GM10248 (cell line): ENCODE measurements at regions not wholly inside any gene's neighbourhood (a gene's known extent, or its start where the extent isn't known, plus 50 kb on each side); places are given as distances from the start of the nearest gene placed in this dataset.
"Not testable (repeated sequence)": the region's sequence is repeated elsewhere in the genome, so short reads cannot be mapped to it uniquely, and the experiment has no call there.

ENCODE experiments used
- CTCF ChIA-PET: fragments of 300-600 bp; sonication (Branson Sonifier 250); formaldehyde crosslinking; extraction: SDS; loops from one replicate; lab custom pipeline; 2021; ENCODE audit warnings: antibody characterized with exemption; lab: Yijun Ruan, JAX
- POLR2A ChIA-PET: fragments of 350-650 bp; sonication (Branson Sonifier 250); formaldehyde crosslinking; extraction: SDS; loops from one replicate; lab custom pipeline; 2020; ENCODE audit warnings: antibody characterized with exemption; lab: Yijun Ruan, JAX
- DNase-seq: peaks from one replicate; pipeline ENCODE4 v3.0.0; 2012; ENCODE audit errors: extremely low spot score
- TF ChIP-seq, protein P1 (sequence below): IDR thresholded peaks from 2 replicates; pipeline ENCODE4 v1.5.1; 2012; ENCODE audit warnings: mild to moderate bottlenecking, low read depth; ENCODE audit errors: extremely low read depth, missing control alignments, control extremely low read depth

DNA sequence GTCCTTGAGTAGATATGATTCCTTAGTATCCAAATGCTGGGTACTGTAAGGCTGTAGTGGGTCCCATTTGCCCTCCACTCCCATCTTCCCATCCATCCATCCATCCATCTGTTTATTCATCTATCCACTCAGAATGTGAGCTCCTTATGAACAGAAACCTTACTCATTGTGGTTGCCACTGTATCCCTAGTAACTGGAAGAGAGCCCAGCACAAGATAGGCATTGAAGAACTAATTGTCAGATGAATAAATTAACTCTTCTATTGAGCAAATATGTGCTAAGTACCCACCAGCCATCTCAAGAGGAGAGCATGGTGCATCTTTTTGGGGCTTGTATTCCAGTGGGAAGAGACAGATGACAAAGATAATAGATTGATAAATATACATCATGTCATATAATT is 86.4 kb upstream of the SEZ6L start:
- TF ChIP-seq, protein P1, sequence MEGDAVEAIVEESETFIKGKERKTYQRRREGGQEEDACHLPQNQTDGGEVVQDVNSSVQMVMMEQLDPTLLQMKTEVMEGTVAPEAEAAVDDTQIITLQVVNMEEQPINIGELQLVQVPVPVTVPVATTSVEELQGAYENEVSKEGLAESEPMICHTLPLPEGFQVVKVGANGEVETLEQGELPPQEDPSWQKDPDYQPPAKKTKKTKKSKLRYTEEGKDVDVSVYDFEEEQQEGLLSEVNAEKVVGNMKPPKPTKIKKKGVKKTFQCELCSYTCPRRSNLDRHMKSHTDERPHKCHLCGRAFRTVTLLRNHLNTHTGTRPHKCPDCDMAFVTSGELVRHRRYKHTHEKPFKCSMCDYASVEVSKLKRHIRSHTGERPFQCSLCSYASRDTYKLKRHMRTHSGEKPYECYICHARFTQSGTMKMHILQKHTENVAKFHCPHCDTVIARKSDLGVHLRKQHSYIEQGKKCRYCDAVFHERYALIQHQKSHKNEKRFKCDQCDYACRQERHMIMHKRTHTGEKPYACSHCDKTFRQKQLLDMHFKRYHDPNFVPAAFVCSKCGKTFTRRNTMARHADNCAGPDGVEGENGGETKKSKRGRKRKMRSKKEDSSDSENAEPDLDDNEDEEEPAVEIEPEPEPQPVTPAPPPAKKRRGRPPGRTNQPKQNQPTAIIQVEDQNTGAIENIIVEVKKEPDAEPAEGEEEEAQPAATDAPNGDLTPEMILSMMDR, result no peak
- ChIA-PET CTCF (no interaction called here), POLR2A (no interaction called here)
- no peak for DNase-seq

DNA sequence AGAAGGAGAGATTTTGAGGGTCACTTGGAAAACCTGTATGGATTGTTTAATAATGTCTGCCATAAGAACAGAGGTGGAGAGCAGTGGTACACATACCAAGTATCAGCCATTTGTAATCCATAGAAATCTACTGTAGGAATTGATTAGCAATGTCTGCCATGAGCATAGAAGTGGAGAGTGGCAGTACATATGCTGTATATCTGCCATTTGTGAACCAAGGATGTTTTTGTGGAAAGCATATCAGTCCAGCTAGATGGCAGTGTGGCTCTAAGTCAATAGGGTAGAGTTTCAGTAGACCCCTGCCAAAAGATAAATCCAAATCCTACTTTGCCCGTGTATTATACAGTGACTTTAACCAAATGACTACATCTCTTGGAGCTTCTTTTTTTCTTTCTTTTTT is 82.9 kb upstream of the SEZ6L start:
- POLR2A ChIA-PET, result no interaction called here
- DNase-seq, result no peak
- TF ChIP-seq, protein P1, result no peak
- CTCF ChIA-PET, result interaction anchor here (1.2 kb wide), 1 partner anchor 22 kb away, joined by 3 read pairs; no protein-coding TSS in a partner anchor

DNA sequence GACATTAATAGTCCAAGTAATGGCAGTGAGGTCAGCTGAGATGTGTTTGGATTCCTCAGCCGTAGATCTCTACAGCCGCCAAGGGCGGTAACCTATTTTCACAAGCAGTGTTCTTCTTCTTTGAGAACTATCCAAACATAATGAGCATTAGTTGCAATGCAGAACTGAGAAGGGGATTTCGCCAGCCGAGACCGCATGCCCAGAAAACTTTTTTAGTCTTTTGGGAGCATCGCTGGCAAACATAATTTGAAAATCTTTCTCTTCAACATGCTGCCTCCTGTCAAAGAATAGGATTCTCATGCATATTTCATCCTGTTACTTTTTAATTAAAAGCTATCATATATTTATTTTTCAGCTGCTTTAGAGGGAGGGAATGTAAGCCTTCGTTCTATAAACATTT is 81.4 kb upstream of the SEZ6L start:
- TF ChIP-seq, protein P1, result no peak
- ChIA-PET CTCF (no interaction called here), POLR2A (no interaction called here)
- DNase-seq, result no peak

DNA sequence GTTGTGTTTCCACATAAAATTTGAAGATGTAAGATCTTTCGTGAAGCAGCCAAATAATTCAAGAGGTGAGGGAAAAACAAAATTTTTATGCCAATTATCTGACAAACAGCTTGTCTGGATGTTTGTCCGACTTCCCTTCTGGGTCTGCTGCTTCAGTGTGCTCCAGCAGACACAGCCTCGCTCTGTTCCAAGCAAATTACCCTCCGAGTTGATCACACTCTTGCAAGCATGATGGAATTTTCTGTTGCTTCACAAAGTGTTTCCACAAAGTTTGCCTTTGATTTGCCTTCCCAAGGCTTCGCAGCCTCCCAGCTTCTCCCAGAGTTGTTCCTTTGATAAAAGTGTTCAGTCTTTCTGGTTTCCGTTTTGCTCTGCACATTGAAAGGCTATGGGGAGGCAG is 78.4 kb upstream of the SEZ6L start:
- ChIA-PET CTCF (no interaction called here), POLR2A (no interaction called here)
- no peak for DNase-seq
- TF ChIP-seq, protein P1, result no peak

DNA sequence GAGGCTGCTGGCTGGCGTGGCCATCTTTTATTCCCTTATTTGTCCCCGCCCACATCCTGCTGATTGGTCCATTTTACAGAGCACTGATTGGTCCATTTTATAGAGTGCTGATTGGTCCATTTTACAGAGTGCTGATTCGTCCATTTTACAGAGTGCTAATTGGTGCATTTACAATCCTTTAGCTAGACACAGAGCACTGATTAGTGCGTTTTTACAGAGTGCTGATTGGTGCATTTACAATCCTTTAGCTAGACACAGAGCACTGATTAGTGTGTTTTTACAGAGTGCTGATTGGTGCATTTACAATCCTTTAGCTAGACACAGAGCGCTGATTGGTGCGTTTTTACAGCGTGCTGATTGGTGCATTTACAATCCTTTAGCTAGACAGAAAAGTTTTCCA is 74.8 kb upstream of the SEZ6L start:
- DNase-seq, CTCF ChIA-PET, POLR2A ChIA-PET: not testable (repeated sequence)

DNA sequence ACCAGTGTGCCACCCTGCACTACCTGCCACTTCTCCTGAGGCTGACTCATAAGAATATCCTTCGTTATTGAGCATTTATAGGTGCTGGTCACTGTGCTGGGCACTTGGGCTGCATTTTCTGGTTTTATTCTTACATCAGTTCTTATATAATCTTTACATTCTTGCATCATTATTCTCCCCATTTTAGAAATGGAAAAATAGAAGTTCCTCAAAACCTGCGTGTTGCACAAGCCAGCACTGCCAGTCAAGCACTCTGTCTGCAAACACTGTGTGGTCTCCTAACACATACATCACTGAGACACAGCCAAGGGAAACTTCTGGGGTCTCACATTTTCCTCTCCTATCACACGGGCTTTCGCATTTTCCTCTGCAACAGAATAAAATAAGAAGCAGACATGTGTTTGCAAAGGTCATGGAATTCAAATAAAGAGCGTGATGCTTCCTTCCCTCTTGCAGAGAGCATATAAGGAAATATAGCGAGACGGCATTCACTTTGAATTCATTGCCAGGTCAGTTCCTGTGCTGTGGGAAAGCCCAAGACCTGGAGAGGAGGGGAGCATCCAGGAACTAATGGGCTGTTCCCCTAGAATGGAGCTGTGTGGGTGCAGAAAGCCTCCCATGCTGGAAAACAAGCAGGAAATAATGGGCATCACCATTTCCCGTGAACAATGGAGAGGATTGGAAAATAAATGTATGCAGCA is 73.9 kb upstream of the SEZ6L start:
- TF ChIP-seq, protein P1, result no peak
- no peak for DNase-seq
- CTCF ChIA-PET, result no interaction called here
- POLR2A ChIA-PET, result no interaction called here

DNA sequence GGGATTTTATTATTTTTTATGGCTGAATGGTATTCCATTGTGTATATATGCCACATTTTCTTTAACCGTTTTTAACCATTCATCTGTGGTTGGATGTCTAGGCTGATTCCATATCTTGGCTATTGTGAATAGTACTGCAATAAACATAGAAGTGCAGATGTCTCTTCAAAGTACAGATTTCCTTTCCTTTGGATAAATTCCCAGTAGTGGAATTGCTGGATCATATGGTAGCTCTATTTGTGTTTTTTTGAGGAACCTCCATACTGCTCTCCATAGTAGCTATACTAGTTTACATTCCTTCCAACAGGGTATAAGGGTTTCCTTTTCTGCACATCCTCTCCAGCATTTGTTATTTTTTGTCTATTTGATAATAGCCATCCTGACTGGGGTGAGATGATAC is 71.9 kb upstream of the SEZ6L start:
- ChIA-PET CTCF (no interaction called here), POLR2A (no interaction called here)
- TF ChIP-seq, protein P1, result no peak
- DNase-seq, result no peak
